GM21723 (cell line): ENCODE measurements at regions not wholly inside any gene's neighbourhood (a gene's known extent, or its start where the extent isn't known, plus 50 kb on each side); places are given as distances from the start of the nearest gene placed in this dataset.

Source experiments
- ATAC-seq: cut with Tn5 transposase; IDR thresholded peaks from one replicate; pipeline ENCODE4 v1.9.1; 2021; ENCODE audit warnings: mild to moderate bottlenecking, moderate library complexity; ENCODE audit not compliant: unreplicated experiment

- ATAC-seq: no peak
These were observed 352.2 kb downstream of the AACS start for GRCh38 chr12:125417446-125417845.

GRCh38 chr12:125418902-125419564 lies 353.8 kb downstream of the AACS start:
- ATAC-seq: peak; percentile 70

- ATAC-seq: no peak
These were observed 359.7 kb downstream of the AACS start for GRCh38 chr12:125424909-125425308.

GRCh38 chr12:125431516-125431915 lies 366.3 kb downstream of the AACS start:
- no peak for ATAC-seq

- ATAC-seq: no peak
These were observed 368.9 kb downstream of the AACS start for GRCh38 chr12:125434131-125434530.

GRCh38 chr12:125434936-125435443 lies 369.8 kb downstream of the AACS start:
- peak; percentile 86 for ATAC-seq

GRCh38 chr12:125435871-125436270 lies 370.6 kb downstream of the AACS start:
- ATAC-seq: no peak

GRCh38 chr12:125436686-125437085 lies 371.5 kb downstream of the AACS start:
- ATAC-seq: no peak

- ATAC-seq: no peak
These were observed 375.2 kb downstream of the AACS start for GRCh38 chr12:125440399-125440798.

GRCh38 chr12:125443341-125443740 lies 378.1 kb downstream of the AACS start:
- no peak for ATAC-seq

- ATAC-seq: no peak
These were observed 386.2 kb downstream of the AACS start for GRCh38 chr12:125451408-125451807.

GRCh38 chr12:125453751-125454150 lies 388.5 kb downstream of the AACS start:
- no peak for ATAC-seq

- ATAC-seq: no peak
These were observed 389.1 kb downstream of the AACS start for GRCh38 chr12:125454291-125454690.

GRCh38 chr12:125454786-125455480 lies 389.7 kb downstream of the AACS start:
- no peak for ATAC-seq

- no peak for ATAC-seq
These were observed 390.3 kb downstream of the AACS start for GRCh38 chr12:125455556-125455955.

- no peak for ATAC-seq
These were observed 393.5 kb downstream of the AACS start for GRCh38 chr12:125458552-125459268.

- no peak for ATAC-seq
These were observed 396.6 kb downstream of the AACS start for GRCh38 chr12:125461831-125462230.

GRCh38 chr12:125463386-125463785 lies 398.2 kb downstream of the AACS start:
- no peak for ATAC-seq

- no peak for ATAC-seq
These were observed 402.1 kb downstream of the AACS start for GRCh38 chr12:125467363-125467762.

GRCh38 chr12:125469683-125470082 lies 404.4 kb downstream of the AACS start:
- no peak for ATAC-seq

- ATAC-seq: no peak
These were observed 405.9 kb downstream of the AACS start for GRCh38 chr12:125470838-125471783.
